Stimulated activated memory B cell treated with anti-CD40 and anti-IgM and Interleukin-4, amounts not matched to agents 10 μg/mL and 1 μg/mL and 100 μg/mL, for 72 hours (primary cell): ENCODE measurements at regions not wholly inside any gene's neighbourhood (a gene's known extent, or its start where the extent isn't known, plus 50 kb on each side); places are given as distances from the start of the nearest gene placed in this dataset.
"Not testable (repeated sequence)": the region's sequence is repeated elsewhere in the genome, so short reads cannot be mapped to it uniquely, and the experiment has no call there.

Source experiments
- ATAC-seq: fragments of 150-1000 bp; cut with Tn5 transposase; 2 replicates; pipeline ENCODE4 v1.10.0; 2021
- H3K27ac Mint-ChIP-seq: one replicate; pipeline ENCODE4 v1.8.0; 2022; ENCODE audit warnings: mild to moderate bottlenecking, mixed read lengths
- H3K27me3 Mint-ChIP-seq: one replicate; pipeline ENCODE4 v1.8.0; 2022; ENCODE audit warnings: mixed read lengths
- H3K36me3 Mint-ChIP-seq: one replicate; pipeline ENCODE4 v1.8.0; 2022; ENCODE audit warnings: mixed read lengths
- H3K4me1 Mint-ChIP-seq: one replicate; pipeline ENCODE4 v1.8.0; 2022; ENCODE audit warnings: mixed read lengths
- H3K4me3 Mint-ChIP-seq: one replicate; pipeline ENCODE4 v1.8.0; 2022; ENCODE audit warnings: mild to moderate bottlenecking, moderate library complexity, mixed read lengths
- H3K9me3 Mint-ChIP-seq: one replicate; pipeline ENCODE4 v1.8.0; 2022; ENCODE audit warnings: mixed read lengths

DNA sequence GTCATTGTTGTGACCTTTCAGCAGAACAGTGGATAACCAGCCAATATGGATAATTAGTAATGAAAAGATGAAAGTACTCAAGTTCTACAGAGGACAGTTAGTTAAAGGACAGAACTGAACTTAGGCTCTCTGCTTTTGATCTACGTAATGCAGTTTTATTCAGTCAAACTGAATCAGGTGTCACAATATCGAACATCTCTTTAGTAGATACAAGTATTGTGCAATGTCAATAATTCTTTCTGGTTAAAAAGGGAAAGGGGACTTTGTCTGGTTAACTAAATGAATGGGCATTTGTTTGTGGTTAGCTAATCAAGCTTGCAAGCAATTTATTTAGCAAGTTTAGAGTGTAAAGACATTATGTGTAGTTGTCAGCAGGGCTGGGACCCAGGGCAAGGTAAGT, 562.2 kb upstream of the PTBP2 start:
- no peak overlapping the region for H3K4me3 Mint-ChIP-seq
- ATAC-seq, result no peak
- no peaks in the 10 kb centered on the region for H3K4me1 Mint-ChIP-seq
- no peaks in the 10 kb centered on the region for H3K36me3 Mint-ChIP-seq
- H3K27ac Mint-ChIP-seq, result no peak overlapping the region
- H3K27me3 Mint-ChIP-seq, result no peaks in the 10 kb centered on the region
- peaks cover 9% of the 10 kb centered on the region for H3K9me3 Mint-ChIP-seq

GRCh38 chr1:96164053-96164452, 557.5 kb upstream of the PTBP2 start:
- no peak overlapping the region for H3K27ac Mint-ChIP-seq
- H3K9me3 Mint-ChIP-seq, result peaks cover 18% of the 10 kb centered on the region
- H3K27me3 Mint-ChIP-seq, result no peaks in the 10 kb centered on the region
- ATAC-seq, result no peak
- H3K36me3 Mint-ChIP-seq, result no peaks in the 10 kb centered on the region
- no peaks in the 10 kb centered on the region for H3K4me1 Mint-ChIP-seq
- no peak overlapping the region for H3K4me3 Mint-ChIP-seq

GRCh38 chr1:96178053-96178452, 543.5 kb upstream of the PTBP2 start:
- no peak for ATAC-seq

GRCh38 chr1:96183485-96183884, 538.1 kb upstream of the PTBP2 start:
- H3K27ac Mint-ChIP-seq, result no peak overlapping the region
- H3K27me3 Mint-ChIP-seq, result no peaks in the 10 kb centered on the region
- peaks cover 3% of the 10 kb centered on the region for H3K9me3 Mint-ChIP-seq
- ATAC-seq, result no peak
- H3K4me3 Mint-ChIP-seq, result no peak overlapping the region
- H3K4me1 Mint-ChIP-seq, result no peaks in the 10 kb centered on the region
- H3K36me3 Mint-ChIP-seq, result no peaks in the 10 kb centered on the region

More at GRCh38 chr1:96178053-96178452, 543.5 kb upstream of the PTBP2 start:
- H3K4me1 Mint-ChIP-seq, result no peaks in the 10 kb centered on the region
- H3K27me3 Mint-ChIP-seq, result no peaks in the 10 kb centered on the region
- no peak overlapping the region for H3K4me3 Mint-ChIP-seq
- peaks cover 6% of the 10 kb centered on the region for H3K9me3 Mint-ChIP-seq
- H3K36me3 Mint-ChIP-seq, result no peaks in the 10 kb centered on the region
- H3K27ac Mint-ChIP-seq, result no peak overlapping the region

- no peak overlapping the region for H3K27ac Mint-ChIP-seq
- no peaks in the 10 kb centered on the region for H3K4me1 Mint-ChIP-seq
- H3K27me3 Mint-ChIP-seq, result no peaks in the 10 kb centered on the region
- no peaks in the 10 kb centered on the region for H3K36me3 Mint-ChIP-seq
- no peak overlapping the region for H3K4me3 Mint-ChIP-seq
- H3K9me3 Mint-ChIP-seq, result peaks cover 3% of the 10 kb centered on the region
- ATAC-seq, result no peak
Measured at GRCh38 chr1:96183928-96184327, 537.7 kb upstream of the PTBP2 start.

GRCh38 chr1:96185181-96185580, 536.4 kb upstream of the PTBP2 start:
- no peak overlapping the region for H3K27ac Mint-ChIP-seq

DNA sequence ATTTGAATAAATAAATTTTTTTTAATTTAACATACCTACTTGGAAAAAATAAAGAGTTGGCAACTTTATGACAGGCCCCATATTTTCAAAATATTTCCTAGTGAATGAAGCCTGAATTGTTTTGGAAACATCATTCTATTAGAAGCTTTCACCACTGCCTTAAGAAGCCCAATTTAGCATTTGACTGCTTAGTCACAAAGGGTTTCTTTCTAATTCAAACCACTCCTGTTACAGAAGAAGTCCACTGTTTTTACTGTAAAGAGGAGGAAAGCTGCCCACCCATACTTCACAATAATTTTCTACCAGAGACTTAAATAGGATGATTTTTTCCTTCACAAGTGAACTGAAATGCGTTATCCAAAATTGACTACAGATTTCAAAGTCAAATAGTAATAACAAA, 534.6 kb upstream of the PTBP2 start:
- peaks cover 15% of the 10 kb centered on the region for H3K9me3 Mint-ChIP-seq
- no peaks in the 10 kb centered on the region for H3K27me3 Mint-ChIP-seq
- no peaks in the 10 kb centered on the region for H3K4me1 Mint-ChIP-seq
- ATAC-seq, result no peak
- no peak overlapping the region for H3K4me3 Mint-ChIP-seq
- H3K27ac Mint-ChIP-seq, result no peak overlapping the region
- no peaks in the 10 kb centered on the region for H3K36me3 Mint-ChIP-seq

More at GRCh38 chr1:96185181-96185580, 536.4 kb upstream of the PTBP2 start:
- no peak for ATAC-seq
- no peak overlapping the region for H3K4me3 Mint-ChIP-seq
- H3K9me3 Mint-ChIP-seq, result peaks cover 3% of the 10 kb centered on the region
- no peaks in the 10 kb centered on the region for H3K27me3 Mint-ChIP-seq
- H3K36me3 Mint-ChIP-seq, result no peaks in the 10 kb centered on the region
- H3K4me1 Mint-ChIP-seq, result no peaks in the 10 kb centered on the region

DNA sequence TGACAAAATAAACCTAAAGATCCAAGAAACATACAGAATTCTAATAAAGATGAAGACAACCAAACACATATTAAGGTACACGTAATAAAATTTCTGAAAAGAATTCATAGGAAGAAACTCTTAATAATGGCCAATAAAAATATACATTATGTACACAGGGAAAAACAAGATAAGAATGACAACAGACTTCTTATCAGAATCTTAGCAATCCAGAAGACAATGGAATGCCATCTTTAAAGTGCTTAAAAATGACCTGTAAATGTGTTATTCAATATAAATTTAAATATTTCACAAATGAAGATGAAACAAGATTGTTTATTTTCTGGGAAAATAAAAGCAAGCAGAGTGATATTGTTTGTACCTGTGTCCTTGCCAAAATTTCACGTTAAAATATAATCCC, 530.4 kb upstream of the PTBP2 start:
- ATAC-seq, result no peak
- Mint-ChIP-seq H3K4me3 (no peak overlapping the region), H3K27me3 (no peaks in the 10 kb centered on the region), H3K36me3 (no peaks in the 10 kb centered on the region), H3K9me3 (peaks cover 18% of the 10 kb centered on the region), H3K27ac (no peak overlapping the region), H3K4me1 (no peaks in the 10 kb centered on the region)

DNA sequence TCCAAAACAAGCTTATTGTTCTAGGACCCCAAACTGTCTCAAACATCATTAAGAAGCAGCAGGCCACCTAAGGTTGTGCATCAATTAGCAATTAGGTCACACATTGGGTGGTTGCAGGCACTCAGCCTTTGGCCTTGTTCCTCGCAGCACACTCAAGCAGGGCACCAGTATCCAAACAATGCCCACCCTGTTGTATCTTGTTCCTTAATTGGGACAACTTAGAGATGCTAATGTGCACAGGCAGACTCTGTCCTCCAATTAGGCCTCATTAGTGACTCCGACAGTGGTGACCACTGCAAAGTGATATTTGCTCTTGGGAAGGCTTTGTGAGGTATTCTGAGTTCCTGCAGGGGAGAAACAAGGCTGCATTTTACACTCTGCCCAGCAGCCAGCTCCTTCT, 515.1 kb upstream of the PTBP2 start:
- no peak overlapping the region for H3K4me3 Mint-ChIP-seq
- H3K27ac Mint-ChIP-seq, result no peak overlapping the region
- H3K27me3 Mint-ChIP-seq, result no peaks in the 10 kb centered on the region
- no peaks in the 10 kb centered on the region for H3K36me3 Mint-ChIP-seq
- H3K9me3 Mint-ChIP-seq, result peaks cover 3% of the 10 kb centered on the region
- peak; percentile 51 for ATAC-seq
- no peaks in the 10 kb centered on the region for H3K4me1 Mint-ChIP-seq

GRCh38 chr1:96207936-96208335, 513.6 kb upstream of the PTBP2 start:
- ATAC-seq, result no peak
- Mint-ChIP-seq H3K27me3 (no peaks in the 10 kb centered on the region), H3K36me3 (no peaks in the 10 kb centered on the region), H3K9me3 (peaks cover 3% of the 10 kb centered on the region), H3K4me3 (no peak overlapping the region), H3K4me1 (no peaks in the 10 kb centered on the region), H3K27ac (no peak overlapping the region)

DNA sequence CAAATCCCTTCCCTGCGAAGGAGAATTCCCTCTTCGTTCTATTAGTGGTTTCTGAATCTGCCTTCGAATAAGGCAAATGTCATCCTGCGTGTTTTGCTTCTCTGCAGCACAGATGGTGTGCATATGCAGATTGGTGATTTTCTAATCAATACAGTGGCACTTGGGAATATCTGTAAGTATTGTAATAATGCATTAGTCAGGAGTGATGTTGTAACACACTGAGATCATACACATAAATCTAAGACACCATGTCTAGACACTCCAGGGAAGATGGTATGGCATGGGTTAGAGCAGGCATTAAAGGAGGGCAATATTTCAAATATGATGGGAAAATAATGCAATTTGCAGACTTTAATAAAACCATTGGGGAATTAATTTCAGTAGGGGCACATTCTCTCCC, 513.2 kb upstream of the PTBP2 start:
- no peaks in the 10 kb centered on the region for H3K27me3 Mint-ChIP-seq
- no peak overlapping the region for H3K27ac Mint-ChIP-seq
- H3K36me3 Mint-ChIP-seq, result no peaks in the 10 kb centered on the region
- H3K9me3 Mint-ChIP-seq, result peaks cover 3% of the 10 kb centered on the region
- no peak overlapping the region for H3K4me3 Mint-ChIP-seq
- ATAC-seq, result no peak
- no peaks in the 10 kb centered on the region for H3K4me1 Mint-ChIP-seq

- H3K4me3 Mint-ChIP-seq, result no peak overlapping the region
- H3K36me3 Mint-ChIP-seq, result no peaks in the 10 kb centered on the region
- H3K4me1 Mint-ChIP-seq, result no peaks in the 10 kb centered on the region
- H3K9me3 Mint-ChIP-seq, result peaks cover 3% of the 10 kb centered on the region
- no peak for ATAC-seq
- H3K27ac Mint-ChIP-seq, result no peak overlapping the region
- H3K27me3 Mint-ChIP-seq, result no peaks in the 10 kb centered on the region
Measured at GRCh38 chr1:96210054-96210453, 511.5 kb upstream of the PTBP2 start.

DNA sequence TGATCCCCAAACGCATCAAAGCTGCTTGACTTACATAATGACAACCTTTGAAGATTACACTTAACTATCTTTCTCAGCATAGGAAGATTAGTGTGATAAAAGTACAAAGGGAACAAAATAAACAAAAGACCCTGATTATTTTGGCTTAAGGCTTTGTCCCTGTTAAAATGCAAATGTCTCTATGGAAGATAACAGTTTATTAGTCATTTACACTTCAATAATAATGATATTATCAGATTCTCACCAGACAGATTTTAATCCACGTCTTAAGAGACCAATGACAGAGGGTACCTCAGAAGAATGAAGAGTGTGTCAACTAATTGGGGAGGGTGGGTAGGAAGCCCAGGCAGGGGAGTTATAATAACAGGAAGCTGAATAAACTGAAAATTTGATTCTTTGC, 510.4 kb upstream of the PTBP2 start:
- Mint-ChIP-seq H3K4me1 (no peaks in the 10 kb centered on the region), H3K9me3 (peaks cover 3% of the 10 kb centered on the region), H3K4me3 (no peak overlapping the region), H3K36me3 (no peaks in the 10 kb centered on the region), H3K27ac (no peak overlapping the region), H3K27me3 (no peaks in the 10 kb centered on the region)
- no peak for ATAC-seq

- peaks cover 3% of the 10 kb centered on the region for H3K9me3 Mint-ChIP-seq
- H3K27ac Mint-ChIP-seq, result no peak overlapping the region
- ATAC-seq, result no peak
- no peaks in the 10 kb centered on the region for H3K36me3 Mint-ChIP-seq
- no peaks in the 10 kb centered on the region for H3K27me3 Mint-ChIP-seq
- no peaks in the 10 kb centered on the region for H3K4me1 Mint-ChIP-seq
- no peak overlapping the region for H3K4me3 Mint-ChIP-seq
Measured at GRCh38 chr1:96214982-96215381, 506.6 kb upstream of the PTBP2 start.

- Mint-ChIP-seq H3K4me1 (no peaks in the 10 kb centered on the region), H3K9me3 (peaks cover 3% of the 10 kb centered on the region), H3K4me3 (no peak overlapping the region), H3K27me3 (no peaks in the 10 kb centered on the region), H3K36me3 (no peaks in the 10 kb centered on the region), H3K27ac (no peak overlapping the region)
- ATAC-seq, result no peak
Measured at GRCh38 chr1:96220651-96221050, 500.9 kb upstream of the PTBP2 start.

DNA sequence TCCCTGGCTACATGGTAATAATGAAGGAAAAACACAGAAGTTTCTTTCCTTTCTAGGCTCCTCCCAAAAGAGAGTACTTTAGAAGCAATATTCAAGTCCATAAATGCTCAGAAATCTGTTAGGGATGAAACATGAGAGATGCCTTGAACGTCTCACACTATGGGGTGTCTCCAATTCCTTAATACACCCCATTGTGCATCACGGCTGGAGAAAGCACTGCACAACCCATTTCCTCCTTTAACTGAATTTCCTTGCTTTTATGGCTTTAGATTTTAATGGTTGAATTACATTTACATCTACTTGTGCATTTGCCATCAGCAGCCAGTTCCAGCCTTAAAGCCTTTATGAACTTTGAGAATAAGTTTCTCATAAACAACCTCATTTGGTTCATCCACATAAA, 498.9 kb upstream of the PTBP2 start:
- Mint-ChIP-seq H3K4me1 (no peaks in the 10 kb centered on the region), H3K27ac (no peak overlapping the region), H3K9me3 (peaks cover under 1% of the 10 kb centered on the region)

DNA sequence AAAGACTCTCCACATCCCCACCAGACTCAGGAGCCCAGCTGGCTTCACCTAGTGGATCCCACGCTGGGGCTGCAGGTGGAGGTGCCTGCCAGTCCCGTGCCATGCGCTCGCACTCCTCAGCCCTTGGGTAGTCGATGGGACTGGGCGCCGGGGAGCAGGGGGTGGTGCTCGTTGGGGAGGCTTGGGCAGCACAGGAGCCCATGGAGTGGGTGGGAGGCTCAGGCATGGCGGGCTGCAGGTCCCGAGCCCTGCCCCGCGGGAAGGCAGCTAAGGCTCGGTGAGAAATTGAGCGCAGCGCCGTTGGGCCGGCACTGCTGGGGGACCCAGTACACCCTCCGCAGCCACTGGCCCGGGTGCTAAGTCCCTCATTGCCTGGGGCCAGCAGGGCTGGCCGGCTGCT, 497.4 kb upstream of the PTBP2 start:
- H3K4me1 Mint-ChIP-seq, H3K4me3 Mint-ChIP-seq, H3K27ac Mint-ChIP-seq, ATAC-seq, H3K9me3 Mint-ChIP-seq, H3K36me3 Mint-ChIP-seq, H3K27me3 Mint-ChIP-seq: not testable (repeated sequence)

More for the DNA sequence above, 498.9 kb upstream of the PTBP2 start:
- no peaks in the 10 kb centered on the region for H3K27me3 Mint-ChIP-seq
- ATAC-seq, result no peak
- no peak overlapping the region for H3K4me3 Mint-ChIP-seq
- no peaks in the 10 kb centered on the region for H3K36me3 Mint-ChIP-seq
